Muscle of arm (tissue), 1 donor: ENCODE measurements at regions not wholly inside any gene's neighbourhood (a gene's known extent, or its start where the extent isn't known, plus 50 kb on each side); places are given as distances from the start of the nearest gene placed in this dataset.
A peak's percentile ranks its signal among the peaks of the same experiment; 100 is the strongest.

Experiments
- DNase-seq: peaks from one replicate; pipeline ENCODE4 v3.0.0-alpha.2; 2013

DNA sequence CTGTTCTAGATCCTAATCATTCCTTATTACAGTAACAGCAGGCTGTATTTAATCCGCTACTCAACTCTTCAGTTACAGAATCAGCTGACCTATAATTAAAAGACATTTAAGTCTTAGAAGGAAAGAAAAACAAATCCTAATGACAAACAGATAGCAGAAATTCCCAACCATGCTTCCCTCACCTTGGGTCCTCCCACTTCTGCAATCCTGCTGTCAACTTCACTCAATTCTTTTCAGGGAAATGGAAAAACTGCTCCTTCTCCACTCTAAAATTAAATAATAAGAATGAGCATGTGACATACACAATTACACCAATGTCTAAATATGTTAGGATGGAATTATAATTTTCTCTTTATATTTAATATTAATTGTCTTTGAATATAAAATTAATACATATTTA, 182.6 kb upstream of the LYPLAL1 start:
- DNase-seq = no peak

GRCh38 chr1:218994615-218995014, 179.1 kb upstream of the LYPLAL1 start:
- no peak for DNase-seq

GRCh38 chr1:218995091-218995665, 178.5 kb upstream of the LYPLAL1 start:
- DNase-seq = peak; percentile 46

GRCh38 chr1:218996362-218996761, 177.3 kb upstream of the LYPLAL1 start:
- DNase-seq = no peak

DNA sequence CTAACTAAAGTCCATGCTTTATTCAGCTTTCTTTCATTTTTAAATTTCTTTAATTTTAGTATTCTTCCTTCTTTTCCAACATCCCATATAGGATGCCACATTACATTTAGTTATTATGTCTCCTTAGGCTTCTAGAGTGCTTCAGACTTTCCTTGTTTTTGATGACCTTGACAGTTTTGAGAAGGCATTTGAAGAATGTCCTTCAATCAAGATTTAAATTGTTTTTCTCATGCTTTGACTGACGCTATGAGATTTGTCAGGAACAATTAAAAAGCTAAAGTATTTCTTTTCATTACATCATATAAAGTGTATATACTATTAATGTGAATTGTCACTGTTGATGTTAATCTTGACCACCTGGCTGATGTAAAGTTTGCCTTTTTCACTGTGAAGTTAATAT, 173.7 kb upstream of the LYPLAL1 start:
- DNase-seq = no peak

- DNase-seq = no peak
These were observed 173.0 kb upstream of the LYPLAL1 start for GRCh38 chr1:219000631-219001030.

DNA sequence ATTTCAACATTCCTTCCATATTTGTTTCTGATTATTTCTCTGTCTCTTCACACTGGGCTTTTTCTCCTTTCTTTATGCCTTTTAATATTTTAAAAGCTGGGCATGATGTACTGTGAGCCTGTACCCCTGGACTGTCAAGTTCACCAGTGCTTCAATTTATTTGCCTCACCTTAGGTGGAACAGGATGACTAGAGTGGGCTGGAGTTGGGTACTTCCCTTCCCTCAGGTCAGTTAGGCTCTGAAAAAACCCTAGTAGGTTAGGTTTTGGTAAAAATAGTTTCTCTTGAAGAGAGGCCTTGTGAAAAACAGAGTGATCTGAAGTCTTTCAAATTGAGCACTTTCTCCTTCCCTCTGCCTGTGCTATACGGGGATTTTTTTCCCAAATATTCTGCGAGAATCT, 163.0 kb upstream of the LYPLAL1 start:
- no peak for DNase-seq

GRCh38 chr1:219020386-219020785, 153.3 kb upstream of the LYPLAL1 start:
- no peak for DNase-seq

DNA sequence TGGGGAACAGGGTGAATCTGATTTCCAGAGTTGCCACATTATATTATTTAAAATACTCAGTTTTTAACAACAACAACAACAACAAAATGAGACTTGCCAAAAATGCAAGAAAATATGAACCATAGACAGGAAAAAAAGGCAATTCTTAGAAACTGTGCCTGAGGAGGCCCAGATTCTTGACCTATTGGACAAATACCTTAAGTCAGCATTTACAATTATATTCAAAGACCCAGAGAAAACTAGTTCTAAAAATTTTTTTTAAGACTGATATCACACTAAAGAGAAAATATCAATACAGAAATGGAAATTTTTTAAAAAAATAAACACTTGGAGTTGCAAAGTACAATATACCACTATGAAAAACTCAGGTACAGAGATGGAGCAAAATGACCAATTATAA, 152.8 kb upstream of the LYPLAL1 start:
- no peak for DNase-seq

DNA sequence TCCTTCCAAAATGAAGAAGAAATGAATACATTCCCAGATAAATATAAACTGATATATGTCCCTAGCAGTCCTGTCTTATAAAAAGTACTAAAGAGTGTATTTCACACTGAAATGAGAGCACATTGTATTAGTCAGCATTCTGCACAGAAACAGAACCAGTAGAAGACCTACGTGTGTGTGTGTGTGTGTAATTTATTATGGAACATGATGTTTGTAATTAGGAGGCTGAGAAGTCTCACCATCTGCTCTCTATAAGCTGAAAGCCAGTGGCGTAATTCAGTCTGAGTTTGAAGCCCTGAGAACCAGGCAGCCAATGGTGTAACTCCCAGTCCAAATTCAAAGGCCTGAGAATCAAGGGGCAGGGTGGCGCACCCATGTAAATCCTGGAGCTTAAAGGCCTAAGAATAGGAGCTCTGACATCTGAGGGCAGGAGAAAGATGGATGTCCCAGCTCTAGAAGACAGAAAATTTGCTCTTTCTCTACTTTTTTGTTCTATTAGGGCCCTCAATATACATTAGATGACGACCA, 146.5 kb upstream of the LYPLAL1 start:
- DNase-seq = no peak

DNA sequence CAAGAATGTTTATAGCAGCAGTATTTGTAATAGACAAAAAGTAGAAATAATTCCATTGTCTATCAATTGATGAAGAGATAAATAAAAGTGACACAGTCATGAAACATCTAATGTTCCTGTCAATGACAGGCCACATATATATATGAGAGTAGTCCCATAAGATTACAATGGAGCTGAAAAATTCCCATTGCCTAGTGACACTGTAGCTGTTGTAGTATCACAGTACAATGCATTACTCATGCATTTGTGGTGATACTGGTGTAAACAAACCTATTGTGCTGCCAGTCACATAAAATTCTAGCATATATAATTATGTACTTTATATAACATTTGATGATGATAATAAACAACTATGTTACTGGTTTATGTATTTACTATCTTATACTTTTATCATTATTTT, 141.9 kb upstream of the LYPLAL1 start:
- DNase-seq = no peak

DNA sequence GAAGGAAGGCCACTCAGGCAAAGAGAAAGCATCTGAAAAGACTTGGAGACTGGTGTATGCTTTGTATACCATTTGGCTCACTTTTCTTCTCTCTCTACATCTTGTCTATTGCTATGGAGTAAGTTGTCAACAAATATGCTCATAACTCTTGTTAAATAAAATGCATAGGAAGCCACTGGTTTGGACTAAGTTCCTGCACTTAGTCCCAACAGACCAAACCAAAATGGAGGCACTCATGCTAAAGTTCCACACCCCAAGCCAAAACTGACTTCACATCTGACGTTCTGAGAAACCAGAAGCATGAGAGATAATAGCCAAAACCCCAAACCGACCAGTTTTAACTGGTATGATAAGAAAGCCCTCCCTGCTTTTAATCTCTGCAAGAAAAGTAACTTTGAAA, 135.3 kb upstream of the LYPLAL1 start:
- no peak for DNase-seq

DNA sequence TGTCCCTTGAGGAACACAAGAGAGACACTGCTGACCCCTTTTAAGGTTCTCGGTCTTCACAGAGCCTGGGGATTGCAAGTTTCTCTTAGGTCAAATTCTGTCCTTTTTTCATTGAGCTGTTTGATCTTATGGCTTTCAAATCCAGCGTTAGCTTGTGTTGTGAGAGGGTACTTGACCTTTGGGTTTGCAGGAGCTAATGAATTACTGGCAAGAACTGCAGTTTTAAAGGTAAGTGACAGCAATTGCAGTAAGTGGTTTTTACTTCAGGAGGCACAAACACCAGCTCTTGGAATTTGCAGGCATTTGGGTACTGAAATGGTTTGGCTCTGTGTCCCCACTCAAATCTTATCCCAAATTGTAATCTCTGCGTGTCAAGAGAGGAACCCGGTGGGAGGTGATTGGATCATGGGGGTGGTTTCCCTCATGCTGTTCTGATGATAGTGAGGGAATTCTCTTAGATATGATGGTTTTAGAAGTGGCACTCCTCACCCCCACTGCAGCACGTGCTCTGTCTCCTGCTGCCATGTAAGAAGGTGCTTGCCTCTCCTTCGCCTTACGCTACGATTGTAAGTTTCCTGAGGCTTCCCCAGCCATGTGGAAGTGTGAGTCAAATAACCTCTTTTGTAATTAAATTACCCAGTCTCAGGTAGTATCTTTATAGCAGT, 134.5 kb upstream of the LYPLAL1 start:
- no peak for DNase-seq

DNA sequence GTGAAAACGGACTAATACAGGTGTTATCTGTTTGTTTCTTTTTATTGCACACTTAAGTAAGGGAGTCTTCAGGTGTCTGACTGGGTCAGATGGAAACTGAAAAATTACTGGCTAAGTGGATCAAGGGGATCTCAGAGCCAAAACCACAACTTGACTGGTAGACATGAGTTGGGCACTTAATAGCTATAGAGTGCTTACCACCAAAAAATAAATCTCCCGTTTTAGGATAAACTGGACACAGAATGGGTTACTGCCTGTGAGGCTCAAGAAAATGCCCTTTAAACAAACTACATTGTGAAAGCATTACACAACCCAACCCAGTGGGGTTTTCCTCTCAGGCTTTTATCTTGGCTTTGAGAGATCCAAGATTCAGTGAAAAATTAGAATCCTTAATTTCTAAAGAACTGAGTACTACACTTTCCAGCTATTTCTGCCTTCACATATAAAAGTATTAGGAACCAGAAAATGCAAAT, 134.0 kb upstream of the LYPLAL1 start:
- no peak for DNase-seq

DNA sequence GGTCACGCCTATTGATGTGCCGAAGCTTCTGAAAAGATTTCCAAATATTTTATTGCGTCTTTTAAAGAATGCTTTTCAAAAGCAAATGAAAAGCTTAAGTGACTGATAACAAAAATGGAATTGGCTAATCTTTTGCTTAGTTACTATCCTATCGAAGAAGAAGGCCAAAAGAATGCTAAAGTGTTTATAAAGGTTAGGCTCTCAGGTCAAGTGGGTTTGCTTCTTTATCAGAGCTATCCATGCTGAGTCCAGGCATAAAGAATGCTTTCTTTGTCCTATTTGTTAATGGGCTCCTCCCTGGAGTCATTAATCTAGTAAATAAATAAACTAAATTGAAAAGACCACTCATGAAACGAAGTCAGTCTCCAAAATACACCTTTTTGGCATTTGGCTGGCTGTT, 133.4 kb upstream of the LYPLAL1 start:
- DNase-seq = no peak

GRCh38 chr1:219041141-219041540, 132.5 kb upstream of the LYPLAL1 start:
- DNase-seq = no peak

DNA sequence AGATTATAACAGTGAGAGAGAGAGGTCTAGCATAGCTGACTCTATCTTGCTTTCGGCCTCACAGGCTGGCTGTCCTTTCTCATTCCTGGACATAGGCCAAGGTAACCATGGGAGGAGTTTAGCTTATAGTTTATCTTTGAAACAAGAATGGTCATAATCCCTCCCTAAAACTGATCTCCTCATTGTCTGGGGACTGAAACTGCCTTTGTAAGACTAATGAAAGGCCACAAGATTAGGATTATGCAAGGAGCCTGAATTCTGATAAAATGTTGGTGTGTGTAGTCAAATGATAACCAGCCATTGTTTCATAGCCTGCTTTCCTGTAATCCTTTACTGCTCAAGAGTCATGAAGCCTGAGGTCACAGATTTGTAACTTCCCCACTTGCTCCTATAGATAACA, 131.9 kb upstream of the LYPLAL1 start:
- no peak for DNase-seq

DNA sequence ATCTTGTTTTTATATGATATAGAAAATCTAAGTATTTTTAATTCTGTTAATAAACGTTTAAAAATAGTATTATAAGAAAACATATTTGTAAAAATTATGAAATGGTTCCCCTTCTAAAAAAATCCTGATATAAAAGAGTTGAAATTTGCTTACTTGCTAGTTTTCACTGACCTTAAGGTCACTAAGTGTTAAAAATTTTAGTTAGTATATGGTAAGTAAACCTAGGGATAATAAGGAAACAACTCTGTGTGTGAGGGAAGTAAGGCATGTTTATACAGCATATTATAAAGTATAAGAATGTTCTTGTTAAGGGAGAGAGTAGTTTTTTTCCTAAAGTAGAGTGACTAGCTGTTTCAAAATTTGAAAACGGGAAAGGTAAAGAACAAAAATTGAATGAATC, 130.9 kb upstream of the LYPLAL1 start:
- no peak for DNase-seq

DNA sequence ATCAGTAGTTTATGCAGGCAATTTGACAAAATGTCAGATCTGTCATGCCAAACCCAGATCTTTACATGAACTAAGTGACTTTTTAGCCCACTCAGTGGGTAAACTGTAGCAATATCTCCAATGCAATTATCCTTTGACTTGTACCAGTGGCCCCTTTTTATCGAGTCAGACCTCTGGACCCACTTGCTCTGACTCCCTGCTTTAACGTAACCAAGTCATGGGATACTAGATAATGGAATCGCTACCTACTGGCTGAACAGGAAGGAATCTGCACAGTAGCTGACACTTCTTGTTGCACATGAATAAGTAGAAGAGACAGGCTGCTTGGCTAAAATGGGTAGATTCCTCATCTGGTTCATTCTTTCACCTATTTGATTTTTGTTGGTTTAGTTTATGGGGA, 128.4 kb upstream of the LYPLAL1 start:
- no peak for DNase-seq

GRCh38 chr1:219049501-219049900, 124.2 kb upstream of the LYPLAL1 start:
- DNase-seq = peak; percentile 61

DNA sequence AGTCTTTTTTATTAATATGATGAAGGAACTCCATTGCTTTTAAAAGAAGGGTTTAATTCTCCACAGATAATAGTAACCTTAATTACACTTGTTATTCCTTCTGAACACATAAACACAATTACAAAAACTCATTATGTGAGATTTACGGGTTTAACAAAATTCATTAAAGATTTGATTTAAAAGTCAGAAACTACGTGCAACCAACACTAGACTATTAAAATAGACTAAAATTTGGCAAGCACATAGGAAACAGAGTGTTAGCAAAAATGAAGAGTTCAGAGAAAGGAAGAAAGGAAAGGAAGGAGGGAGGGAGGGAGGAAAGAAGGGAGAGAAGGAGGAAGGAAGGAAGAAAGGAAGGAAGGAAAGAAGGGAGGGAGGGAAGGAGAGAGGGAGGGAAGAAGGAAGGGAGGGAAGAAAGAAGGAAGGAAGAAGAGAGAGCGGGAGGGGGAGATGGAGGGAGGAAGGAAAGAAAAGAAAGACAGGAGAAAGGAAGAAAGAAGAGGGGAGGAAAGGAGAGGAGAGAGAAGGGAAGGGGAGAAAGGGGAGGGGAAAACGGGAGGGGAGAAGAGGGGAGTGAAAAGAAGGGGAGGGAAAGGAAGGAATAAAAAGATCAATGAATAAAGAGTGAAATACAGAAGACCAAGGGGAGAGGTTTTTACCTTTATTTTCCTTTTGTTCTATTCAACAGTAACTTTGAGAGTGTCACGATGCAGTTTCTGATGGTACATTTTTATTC, 123.4 kb upstream of the LYPLAL1 start:
- DNase-seq = no peak

- DNase-seq = no peak
These were observed 122.9 kb upstream of the LYPLAL1 start for GRCh38 chr1:219050822-219051125.

DNA sequence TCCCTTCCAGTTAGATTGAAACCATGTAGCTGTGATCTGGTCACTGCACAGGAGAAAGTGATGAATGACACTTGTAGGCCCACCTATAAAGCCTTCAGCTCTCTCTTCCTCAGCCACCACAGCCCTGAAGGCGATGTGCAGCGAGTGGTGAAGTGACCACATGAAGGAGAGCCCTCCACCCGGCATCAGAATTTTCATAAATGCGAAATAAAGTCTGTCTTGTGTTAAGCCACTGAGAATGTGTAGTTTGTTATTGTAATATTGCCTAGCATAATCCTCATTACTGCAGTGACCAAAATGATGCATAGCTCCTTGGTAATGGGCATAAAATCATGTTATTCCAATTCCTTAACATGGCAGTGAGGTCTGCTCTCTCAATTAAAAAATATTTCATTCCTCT, 122.1 kb upstream of the LYPLAL1 start:
- DNase-seq = no peak
